Endometrial microvascular endothelial cells (primary cell): ENCODE measurements at regions not wholly inside any gene's neighbourhood (a gene's known extent, or its start where the extent isn't known, plus 50 kb on each side); places are given as distances from the start of the nearest gene placed in this dataset.
"Not testable (repeated sequence)": the region's sequence is repeated elsewhere in the genome, so short reads cannot be mapped to it uniquely, and the experiment has no call there.

Experiments
- in situ Hi-C: cut with HindIII; loops from 2 replicates; pipeline ENCODE4 v1.10.0; 2017; ENCODE audit warnings: low sequenced_read_pairs, low pct_unique_long_range_greater_than_20kb; ENCODE audit errors: inconsistent ontology term

DNA sequence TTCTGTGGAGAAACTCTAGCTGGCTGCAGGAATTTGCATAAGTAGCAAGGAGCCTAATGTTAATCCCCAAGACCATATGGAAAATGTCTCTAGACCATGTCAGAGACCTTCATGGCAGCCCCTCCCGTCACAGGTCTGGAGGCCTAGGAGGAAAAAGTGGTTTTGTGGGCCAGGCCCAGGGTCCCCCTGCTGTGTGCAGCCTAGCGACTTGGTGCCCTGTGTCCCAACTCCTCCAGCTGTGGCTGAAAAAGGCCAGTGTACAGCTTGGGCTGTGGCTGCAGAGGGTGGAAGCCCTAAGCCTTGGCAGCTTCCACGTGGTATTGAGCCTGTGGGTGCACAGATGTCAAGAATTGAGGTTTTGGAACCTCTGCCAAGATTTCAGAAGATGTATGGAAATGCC, 306.9 kb upstream of the CA10 start:
- in situ Hi-C loops, result no loop called here

DNA sequence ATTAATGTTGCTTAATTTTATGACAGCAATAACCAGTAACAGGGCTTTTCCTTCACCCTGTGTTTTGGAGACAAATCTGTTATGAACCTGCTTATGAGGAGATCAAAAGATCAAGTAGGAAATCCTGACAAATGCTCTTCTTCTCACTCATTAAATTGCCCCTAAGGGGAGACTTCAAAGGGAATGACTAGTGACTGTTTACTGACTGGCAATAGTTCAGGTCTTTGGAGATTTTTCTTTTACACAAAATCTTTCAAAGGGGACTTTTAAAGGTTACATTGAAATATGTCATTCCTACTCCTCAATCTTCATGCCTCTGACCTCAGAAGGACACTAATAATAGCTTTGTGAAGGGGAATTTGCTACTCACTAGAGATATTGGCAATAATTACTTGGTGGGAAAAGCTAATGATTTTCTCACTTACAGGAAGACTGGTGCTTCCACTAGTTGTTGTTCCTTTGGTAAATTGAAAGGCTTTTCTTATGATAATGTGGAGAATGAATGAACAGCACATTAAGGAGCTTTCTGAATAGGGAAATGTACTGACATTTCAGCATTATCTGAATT, 292.9 kb upstream of the CA10 start:
- in situ Hi-C loops, result no loop called here

DNA sequence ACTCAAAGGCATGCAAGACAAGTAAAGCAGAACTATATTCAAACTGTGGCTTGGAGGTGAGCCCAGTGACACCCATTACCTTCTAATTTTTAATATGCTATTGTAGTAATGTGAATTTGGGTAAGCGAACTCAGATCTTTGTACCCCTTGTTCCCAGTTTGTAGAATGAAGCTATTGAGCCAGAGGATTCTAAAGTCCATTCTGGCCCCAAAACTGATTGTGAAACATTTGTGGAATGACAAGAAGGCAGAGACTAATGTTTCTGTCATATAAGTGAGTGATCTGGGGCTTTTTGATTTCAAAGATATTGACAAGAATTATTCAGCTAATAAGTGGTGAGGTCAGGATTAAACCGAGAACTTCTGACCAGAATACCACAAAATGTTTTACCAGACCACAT, 283.8 kb upstream of the CA10 start:
- in situ Hi-C loops, result no loop called here

DNA sequence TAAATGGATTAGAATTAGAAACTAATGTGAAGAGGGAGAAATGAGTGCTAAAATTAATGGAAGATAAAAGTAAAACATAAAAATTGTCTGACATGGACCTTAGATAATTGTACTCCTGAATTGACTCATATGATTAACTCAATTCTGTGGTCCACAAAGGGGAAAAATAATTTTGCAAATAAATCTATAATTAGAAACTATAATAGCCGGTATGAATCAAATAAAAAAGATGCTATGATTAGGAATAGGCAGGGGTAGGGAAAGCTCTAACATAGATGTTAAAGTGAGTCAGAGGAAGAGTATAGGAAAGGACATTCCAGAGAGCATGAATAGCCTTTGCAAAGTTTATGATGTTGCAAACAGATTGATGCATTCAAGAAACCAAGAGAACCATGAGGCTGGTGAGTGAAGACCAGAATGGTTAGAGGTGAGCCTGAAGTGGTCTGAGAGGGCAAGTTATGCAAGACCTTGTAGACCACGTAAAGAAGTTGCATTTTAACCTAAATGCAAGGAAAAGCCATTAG, 262.1 kb upstream of the CA10 start:
- in situ Hi-C loops, result no loop called here

DNA sequence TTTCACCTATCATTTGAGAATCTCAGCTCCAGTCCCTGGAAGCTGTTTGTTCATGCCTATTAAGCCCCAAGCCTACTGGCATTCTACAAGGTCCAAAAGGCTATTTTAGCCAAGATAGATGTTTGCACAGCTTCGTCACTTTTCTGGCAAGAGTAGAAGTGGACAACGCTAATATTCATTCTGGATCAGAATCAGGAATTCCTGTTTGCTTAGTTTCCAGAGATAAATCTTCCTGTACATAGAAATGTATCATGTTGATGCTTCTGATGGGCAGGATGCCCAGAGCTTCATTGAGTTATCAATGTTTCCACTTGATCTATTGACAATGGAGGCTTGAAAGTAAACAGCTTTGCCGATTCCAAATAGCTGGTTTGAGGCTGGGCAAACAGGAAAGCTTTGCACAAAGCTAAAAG, 260.7 kb upstream of the CA10 start:
- in situ Hi-C loops, result no loop called here

DNA sequence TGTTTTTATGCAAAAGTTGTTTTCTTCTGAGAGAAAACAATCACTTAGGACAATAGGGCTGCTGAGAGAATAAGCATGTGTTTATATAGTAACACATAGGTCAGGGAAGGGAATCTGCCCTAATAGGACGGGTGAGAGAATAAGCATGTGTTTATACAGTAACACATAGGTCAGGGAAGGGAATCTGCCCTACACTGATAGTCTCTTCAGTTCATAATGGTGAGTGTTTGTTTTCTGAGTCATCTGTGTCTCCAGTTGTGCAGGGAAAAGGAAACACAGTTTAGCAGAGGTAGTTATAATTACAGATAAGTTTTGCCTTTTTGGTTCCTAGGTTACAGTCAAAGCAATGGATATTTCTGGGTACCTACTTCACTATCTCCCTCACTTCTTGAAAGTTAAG, 252.3 kb upstream of the CA10 start:
- in situ Hi-C loops, result no loop called here

DNA sequence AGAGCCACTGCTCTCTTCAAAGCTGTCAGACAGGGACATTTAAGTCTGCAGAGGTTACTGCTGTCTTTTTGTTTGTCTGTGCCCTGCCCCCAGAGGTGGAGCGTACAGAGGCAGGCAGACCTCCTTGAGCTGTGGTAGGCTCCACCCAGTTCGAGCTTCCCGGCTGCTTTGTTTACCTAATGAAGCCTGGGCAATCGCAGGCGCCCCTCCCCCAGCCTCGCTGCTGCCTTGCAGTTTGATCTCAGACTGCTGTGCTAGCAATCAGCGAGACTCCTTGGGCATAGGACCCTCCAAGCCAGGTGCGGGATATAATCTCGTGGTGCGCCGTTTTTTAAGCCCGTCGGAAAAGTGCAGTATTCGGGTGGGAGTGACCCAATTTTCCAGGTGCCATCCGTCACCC, 250.7 kb upstream of the CA10 start:
- in situ Hi-C loops, result not testable (repeated sequence)

DNA sequence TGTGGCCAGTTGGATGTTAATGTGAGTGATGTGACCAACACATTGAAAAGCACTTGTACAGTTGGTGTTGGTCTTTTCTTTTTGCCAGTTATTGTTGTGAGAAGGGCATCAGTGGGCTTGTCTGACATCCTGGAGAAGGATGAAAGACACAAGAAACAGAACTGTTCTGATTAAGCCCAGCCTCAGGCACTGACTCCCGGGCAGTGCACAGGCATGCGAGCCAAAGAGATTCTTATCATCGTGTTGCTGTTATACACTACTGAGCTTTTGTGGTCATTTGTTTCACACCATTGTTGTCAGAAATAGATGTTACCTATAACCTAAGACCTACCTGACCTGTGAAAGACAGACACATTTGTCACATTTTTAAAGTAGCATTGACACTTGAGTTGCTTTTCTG, 236.8 kb upstream of the CA10 start:
- in situ Hi-C loops, result no loop called here

DNA sequence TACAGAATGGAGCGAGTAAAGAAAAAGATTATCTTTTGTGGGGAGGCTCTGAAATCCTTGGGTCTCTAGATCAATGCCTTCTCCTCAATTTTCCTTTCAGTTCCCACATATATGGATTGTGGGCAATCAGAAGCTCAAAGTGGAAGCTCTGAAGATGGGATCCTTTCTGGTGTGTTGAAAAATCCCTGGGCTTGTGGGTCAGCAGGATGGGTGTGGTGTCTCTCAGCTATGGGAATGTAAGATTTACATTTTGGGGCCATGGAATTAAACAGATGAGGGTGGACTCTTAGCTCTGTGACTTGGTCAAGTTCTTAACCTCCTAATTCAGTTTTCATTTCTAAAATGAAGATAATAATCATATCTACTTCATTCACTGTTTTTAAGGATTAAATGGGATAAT, 231.9 kb upstream of the CA10 start:
- in situ Hi-C loops, result no loop called here

DNA sequence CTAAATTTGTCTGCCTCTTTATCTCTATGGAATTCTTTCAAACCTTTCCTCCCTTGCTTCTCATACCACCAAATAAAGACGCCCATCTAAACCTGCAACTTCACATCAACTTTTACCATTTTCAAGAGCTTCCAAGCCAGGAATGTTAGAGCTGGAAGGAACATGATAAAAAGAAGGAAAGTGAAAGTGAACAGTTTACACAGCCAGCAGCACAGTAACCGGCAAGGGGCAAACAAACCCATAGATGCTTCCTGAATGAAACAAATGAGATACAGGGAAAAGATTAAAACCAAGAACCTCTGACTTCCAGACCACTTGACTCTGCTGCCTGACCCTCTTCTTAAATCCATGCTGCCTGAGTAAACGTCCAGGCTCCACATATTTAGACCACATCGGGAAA, 231.1 kb upstream of the CA10 start:
- in situ Hi-C loops, result no loop called here

DNA sequence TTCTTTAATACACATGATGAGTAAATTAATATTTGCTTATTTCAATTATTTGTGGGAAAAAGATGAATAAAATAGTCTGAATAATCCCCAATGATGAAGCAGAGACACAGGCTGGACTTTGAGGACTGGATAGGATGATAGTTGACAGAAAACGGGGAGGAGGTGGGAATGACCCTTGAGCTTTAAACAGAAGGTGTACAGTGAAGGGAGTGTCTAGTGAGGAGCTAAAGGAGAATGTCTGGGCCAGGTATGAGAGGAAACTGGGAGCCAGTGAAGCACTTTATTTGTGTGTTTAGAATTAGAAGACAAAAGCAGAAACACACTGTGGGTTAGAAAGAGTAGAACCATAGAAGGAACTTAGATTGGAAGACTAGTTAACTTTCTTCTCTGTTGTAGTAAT, 230.4 kb upstream of the CA10 start:
- in situ Hi-C loops, result no loop called here

DNA sequence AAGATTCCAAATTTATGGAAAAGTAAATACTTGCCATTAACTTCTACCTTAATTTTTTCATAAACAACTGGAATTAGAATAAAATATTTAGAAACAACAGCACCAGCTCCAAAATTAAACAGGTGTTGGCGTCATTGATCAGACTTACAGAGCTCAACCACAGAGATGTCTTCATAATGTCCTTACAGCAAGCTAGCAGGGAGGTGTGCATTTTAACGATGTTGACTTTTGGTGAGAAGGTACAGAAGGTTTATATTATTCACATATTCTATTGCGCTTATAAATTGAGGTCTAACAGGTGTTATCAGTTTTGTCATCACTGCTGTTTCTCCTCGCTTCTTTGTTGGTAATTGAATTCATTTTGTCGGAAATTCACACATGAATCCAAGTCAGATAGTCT, 226.2 kb upstream of the CA10 start:
- in situ Hi-C loops, result no loop called here

DNA sequence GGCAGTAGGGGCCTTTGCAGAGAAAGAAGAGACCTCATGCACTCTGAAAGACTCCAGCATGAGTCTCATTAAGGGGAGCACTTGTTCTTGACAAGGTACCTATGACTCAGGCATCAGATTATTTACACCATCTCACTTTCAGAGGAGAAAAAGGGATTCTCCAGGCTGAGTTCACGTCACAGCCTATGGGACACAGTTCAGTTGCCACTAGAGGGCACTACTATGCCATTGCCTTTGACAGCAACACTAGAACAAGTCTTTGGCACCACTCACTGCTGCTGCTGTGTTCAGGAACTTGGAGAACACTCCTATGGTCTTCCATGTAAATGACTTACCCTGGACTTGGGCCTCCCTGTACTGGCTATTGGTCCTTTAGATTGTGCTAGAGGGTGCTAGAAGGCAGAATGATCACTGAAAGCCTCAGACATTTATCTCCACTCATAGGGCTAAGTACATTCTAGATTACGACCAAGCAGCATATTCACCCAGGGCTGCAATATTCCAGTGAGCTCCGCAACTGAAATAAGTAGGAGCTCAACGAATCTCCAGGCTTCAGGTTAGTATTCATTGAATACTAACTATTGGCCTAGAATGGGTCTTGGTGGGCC, 225.1 kb upstream of the CA10 start:
- in situ Hi-C loops, result no loop called here

DNA sequence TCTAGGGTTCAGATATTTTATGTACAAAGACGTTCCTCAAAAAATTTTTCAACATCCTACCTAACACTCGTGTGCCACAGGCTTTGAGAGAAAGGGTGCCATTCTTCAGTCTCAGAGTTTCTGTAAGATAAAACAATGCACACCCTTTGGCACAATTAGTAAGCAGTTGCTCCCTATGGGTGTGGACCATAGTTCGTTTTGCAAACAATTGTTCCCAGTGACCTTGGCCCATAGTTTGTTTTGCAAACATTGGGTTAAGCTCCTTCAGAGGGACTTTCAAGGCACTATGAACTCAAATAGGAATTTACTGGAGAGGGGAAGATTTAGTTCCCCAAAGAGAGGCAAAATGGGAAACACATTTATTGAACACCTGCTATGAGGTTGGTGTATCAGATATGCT, 220.3 kb upstream of the CA10 start:
- in situ Hi-C loops, result no loop called here

DNA sequence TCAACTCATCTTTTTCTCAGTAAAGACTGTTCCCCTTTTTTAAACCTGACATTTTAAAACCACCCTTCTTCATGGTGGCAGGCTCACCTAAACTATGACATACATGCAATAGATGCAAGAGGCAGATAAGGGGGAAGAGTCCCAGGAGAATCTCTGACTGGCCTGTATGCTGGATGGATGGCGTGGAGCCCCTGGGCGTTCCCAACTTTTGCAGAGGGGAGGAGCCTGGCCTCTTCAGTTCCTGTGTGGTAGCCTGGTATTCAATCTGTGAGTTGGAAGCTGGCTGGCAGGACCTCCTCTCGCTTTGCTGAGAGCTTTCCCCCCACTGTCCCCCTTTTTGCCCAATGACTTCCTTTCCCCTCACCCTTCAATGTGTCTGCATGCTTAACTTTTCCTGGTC, 217.6 kb upstream of the CA10 start:
- in situ Hi-C loops, result no loop called here

DNA sequence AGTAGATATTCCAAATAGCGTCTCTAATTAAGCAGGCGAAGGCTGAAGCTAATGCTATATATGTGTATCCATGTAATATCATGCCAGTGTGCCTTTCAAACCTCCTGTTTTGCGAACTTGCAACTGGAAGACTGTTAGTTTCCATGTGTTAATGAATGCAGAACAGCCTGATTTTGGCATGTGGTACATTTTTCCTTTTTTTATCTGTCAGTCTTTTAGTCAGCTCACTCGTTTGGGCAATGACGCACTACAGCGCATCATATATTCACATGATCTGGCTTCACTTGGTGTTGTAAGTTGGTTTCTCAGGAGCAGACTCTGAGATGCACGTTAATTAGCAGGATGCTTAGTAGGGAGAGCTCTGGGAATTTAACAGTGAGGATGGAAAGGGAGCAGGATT, 210.4 kb upstream of the CA10 start:
- in situ Hi-C loops, result no loop called here

DNA sequence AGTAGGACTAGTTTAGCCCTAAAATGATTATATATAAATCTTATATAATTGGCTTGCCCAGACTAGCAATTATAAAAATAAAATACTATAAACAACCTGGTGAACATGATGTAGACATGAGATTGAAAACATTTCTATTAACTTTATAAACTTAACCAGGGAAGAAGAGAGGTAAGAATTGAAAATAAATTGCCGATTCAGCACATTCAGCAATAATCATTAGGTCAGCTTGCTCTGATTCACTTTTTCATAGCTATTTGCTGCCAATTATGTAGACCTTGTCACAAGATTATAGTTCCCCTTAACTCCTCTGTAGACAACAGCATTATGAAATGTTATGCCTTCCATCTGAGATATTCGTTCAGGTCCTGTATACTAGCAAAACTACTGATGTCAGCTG, 199.3 kb upstream of the CA10 start:
- in situ Hi-C loops, result no loop called here

DNA sequence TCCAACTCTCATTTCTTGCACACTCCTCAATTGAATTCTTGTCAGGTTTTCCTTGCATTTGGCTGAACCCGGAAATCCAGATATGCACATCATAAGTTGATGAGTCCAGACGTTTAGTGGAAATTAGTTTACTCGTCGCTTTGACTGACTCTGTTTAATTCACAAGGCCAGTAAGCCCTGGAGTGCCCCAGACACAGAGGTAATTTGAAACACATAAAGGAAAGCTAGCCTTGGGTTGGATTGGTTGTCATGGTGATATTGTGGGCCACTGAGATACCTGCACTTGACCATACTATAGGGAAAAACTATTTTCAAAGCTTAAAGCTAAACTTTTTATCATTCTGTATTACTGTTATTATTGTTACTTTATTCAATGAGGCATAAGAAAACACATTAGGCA, 178.3 kb upstream of the CA10 start:
- in situ Hi-C loops, result no loop called here

DNA sequence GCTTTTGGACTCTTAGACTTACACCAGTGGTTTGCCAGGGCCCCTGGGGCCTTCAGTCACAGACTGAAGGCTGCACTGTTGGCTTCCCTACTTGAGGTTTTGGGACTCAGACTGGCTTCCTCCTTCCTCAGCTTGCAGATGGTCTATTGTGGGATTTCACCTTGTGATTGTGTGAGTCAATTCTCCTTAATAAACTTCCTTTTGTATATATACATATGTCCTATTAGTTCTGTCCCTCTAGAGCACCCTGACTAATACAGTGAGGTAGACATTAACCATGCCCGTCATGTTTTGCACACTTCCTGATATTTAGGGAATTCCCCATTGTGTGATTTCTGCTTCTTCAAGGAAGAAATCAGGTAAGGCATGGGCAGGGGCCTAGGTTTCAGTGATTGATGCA, 147.8 kb upstream of the CA10 start:
- in situ Hi-C loops, result no loop called here

DNA sequence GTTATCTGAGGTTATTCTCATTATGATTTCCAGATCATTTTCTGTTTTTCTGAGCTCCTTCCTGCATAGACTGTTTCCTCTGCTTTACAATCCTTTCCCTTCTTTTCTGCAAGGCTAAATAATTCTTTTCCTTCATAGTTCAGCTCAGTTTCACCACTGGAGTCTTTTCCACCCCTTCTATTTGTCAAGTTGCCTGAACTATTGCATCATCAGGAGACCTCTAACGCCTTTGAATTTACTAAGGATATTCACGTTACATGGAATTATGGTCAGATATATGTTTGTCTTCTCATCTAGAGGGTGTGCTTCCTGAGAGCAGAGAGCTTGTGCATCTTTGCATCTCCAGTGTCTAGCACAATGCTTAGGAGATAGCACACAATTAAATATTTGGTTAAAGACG, 140.4 kb upstream of the CA10 start:
- in situ Hi-C loops, result no loop called here
